Gastroesophageal sphincter (tissue), 3 donors: ENCODE measurements at regions not wholly inside any gene's neighbourhood (a gene's known extent, or its start where the extent isn't known, plus 50 kb on each side); places are given as distances from the start of the nearest gene placed in this dataset.

Source experiments
- CTCF ChIP-seq, 4 experiments: fragments of 200-600 bp in 2 of 4; fragments of 450-650 bp in 2 of 4; sonication (generic) in 1 of 4; IDR thresholded peaks; one replicate each; pipeline ENCODE4 v1.5.1; 2017 to 2019; ENCODE audit warnings: antibody characterized with exemption in 4 of 4, mild to moderate bottlenecking in 2 of 4, moderate library complexity in 2 of 4
- EP300 ChIP-seq: sonication (generic); formaldehyde crosslinking; IDR thresholded peaks from one replicate; pipeline ENCODE4 v1.6.1; 2017; ENCODE audit warnings: antibody characterized with exemption, mild to moderate bottlenecking
- POLR2A ChIP-seq, 2 donors: fragments of 450-650 bp; IDR thresholded peaks; one replicate each; pipeline ENCODE4 v1.6.1; 2017; ENCODE audit warnings: antibody characterized with exemption in 2 of 2, mild to moderate bottlenecking in 2 of 2, moderate library complexity in 1 of 2
- POLR2AphosphoS5 ChIP-seq: sonication (generic); formaldehyde crosslinking; IDR thresholded peaks from one replicate; pipeline ENCODE4 v1.6.1; 2017; ENCODE audit warnings: antibody characterized with exemption

- no peak for TF ChIP-seq POLR2AphosphoS5
- TF ChIP-seq CTCF (IDR thresholded peaks at IDR 0.05), result no peak
- TF ChIP-seq EP300, result no peak
- TF ChIP-seq POLR2A (IDR thresholded peaks at IDR 0.05), result no peak
Measured at GRCh38 chr18:34509879-34510586, 200.1 kb upstream of the DTNA start.
